HG02798 (cell line): ENCODE measurements at regions not wholly inside any gene's neighbourhood (a gene's known extent, or its start where the extent isn't known, plus 50 kb on each side); places are given as distances from the start of the nearest gene placed in this dataset.

Experiments
- ATAC-seq: cut with Tn5 transposase; IDR thresholded peaks from one replicate; pipeline ENCODE4 v1.9.1; 2021; ENCODE audit warnings: mild to moderate bottlenecking; ENCODE audit not compliant: unreplicated experiment, poor library complexity

DNA sequence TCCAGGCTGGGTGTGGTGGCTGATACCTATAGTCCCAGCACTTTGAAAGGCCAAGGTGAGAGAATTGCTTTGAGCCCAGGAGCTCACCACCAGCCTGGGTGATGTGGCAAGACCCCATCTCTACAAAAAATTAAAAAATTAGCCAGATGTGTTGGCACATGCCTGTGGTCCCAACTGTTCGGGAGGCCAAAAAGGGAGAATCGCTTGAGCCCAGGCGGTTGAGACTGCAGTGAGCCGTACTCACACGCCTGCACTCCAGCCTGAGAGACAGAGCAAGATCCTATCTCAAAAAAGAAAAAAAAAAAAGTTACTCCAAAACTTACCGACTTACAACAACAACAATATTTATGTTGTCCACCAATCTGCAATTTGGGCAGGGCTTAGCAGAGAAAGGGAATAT, 178.0 kb upstream of the FN1 start:
- ATAC-seq = no peak

DNA sequence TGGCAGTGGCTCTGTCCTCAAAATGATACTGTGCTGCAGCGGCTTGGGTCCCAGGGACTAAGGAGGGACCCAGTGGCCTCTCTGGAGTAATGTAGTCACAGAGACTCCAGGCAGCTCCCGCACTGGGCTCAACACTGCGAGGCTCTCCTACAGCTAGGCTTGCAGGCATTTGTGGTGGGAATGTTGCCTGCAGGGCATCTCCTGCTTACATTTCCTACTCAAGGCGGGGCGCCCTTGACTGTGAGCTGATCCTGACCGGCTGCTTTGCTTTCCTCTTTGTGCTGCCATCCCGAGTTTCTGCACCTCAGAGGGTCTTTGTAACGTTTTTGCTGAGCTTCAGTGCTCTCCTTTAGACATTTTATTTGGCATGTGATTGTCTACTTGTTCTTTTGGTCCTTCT, 177.4 kb upstream of the FN1 start:
- no peak for ATAC-seq

DNA sequence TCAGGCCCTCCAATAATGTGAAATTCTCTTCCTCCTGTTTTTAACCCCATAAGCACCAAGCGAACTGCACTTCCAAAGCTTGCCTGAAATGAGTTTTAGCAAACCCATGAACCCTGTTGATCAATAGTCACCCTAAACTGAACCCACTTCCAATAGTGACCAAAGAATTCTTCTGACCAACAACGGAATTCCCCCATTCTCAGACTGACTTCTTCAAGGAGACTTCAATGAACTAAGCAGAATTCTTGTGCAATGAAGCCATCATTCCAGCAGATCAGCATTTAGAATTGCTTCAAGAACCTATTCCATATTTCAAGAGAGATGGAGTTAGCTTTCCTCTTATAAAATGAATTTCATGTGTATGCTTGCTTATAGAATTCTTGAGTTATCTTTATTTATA, 176.9 kb upstream of the FN1 start:
- ATAC-seq = peak; percentile 58

DNA sequence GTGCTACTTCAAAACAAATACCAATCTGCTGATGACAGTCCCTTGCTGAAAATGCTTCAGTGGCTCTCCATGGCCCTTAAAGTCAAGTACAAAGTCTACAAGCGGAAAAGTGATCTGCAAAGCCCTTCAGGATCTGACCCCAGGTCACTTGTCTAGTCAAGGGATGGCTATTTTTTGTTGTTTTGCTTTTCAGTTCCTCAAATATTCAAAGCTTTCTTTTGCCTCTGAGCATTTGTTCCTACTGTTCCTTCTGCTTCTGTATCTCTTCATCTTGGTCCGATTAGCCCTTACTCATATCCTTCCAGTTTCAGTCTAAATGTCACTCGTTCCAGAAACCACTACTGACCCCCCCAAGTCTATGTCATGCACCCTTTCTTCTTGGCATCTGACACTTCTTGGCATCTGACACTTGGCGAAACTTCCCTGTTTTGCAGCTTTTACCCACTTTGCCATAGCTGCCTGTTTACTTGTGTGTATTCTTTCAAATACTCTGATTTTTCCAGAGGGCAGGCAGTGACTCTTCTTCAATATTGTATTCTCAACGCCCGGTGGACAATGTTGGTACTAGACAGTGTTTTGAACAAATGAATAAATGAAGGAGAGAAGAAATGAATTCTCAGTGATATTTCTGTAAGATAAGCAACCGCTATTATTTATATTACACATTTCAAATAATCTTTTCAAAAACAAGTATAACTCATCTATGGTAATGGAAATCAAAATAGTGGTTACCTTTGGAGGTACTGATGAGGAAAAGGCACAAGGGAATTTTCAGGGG, 175.9 kb upstream of the FN1 start:
- ATAC-seq = no peak

DNA sequence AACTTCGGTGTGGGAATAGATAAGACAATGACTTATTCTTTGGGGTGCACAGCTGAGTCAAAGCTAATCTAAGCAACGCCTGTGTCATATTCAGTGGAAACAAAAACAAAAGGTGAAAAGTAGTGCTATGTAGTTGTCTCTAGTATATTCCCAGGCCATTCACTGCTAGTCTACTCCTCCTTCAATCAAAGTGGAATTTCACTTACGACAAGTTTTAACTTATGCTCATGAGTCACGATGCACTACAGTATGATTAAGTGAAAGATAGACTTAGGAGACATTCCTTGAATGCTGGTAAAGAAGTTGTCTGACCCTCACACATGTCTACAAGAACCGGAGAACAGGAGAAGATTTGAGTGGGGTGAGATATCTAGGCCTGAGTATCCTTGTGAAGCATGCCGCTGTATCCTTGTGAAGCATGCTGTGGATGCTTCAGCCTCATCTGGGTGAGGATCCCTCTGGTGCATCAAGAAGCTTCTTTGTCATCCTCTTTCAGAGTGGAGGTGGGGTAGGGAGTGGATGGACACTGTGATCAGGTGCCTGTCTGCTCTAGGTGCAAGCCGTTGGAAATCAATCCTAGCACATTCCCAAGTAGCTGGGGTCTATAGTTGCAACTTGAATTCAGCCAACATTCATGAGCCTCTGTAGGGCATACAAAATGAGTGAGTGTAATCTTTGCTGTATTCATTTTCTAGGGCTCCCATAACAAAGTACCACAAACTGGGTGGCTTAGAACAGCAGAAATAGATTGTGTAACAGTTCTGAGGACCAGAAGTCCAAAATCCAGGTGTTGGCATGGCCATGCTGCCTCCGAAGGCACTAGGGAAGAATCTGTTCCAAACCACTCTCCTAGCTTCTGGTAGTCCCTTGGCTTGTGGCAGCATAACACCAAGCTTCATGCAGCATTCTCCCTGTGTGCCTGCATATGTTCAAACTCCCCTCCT, 173.5 kb upstream of the FN1 start:
- no peak for ATAC-seq

DNA sequence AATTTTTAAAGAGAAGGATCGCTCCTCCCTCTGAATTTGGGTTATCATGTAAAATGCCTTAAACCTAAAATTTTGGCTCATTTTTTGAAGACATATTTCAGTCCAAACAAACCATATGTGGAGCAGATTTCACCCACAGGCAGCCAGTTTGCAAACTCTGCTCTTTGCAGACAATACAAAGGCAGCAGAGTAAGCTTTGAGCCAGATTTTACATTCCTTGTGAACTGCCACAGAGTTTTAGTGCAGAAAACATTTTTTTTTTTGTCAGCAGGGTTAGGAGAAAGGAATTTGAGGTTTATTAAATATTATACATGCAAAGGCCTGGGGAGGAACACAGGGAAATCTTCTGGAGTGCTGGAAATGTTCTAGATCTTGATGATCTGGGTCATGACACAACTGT, 171.9 kb upstream of the FN1 start:
- no peak for ATAC-seq

DNA sequence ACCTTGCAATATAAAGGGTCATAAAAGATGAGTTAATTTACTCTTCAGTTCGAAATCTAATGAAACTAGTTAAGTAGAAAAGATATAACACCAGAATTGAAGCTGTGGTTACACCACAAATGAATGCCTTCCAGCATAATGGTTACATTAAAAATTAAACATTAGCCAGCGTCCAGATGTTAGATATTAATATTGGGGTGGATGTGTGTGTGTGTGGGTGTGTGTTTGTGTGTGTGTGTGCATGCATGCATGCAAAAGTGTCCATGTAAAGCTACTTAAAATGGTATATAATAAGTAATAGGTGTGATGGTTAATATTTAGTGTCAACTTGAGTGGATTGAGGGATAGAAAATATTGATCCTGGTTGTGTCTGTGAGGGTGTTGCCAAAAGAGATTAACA, 170.4 kb upstream of the FN1 start:
- ATAC-seq = no peak

DNA sequence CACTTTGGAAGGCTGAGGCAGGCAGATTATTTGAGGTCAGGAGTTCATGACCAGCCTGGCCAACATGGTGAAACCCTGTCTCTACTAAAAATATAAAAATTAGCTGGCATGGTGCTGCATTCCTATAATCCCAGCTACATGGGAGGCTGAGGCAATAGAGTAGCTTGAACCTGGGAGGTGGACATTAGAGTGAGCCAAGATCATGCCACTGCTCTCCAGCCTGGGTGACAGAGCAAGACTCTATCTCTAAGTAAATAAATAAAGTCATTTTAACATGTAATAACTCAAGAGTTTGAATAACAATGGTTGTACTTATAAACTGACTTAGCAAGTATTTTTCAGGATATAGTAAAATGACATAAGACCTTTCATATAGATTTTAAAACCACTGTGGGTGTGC, 169.3 kb upstream of the FN1 start:
- ATAC-seq = no peak

DNA sequence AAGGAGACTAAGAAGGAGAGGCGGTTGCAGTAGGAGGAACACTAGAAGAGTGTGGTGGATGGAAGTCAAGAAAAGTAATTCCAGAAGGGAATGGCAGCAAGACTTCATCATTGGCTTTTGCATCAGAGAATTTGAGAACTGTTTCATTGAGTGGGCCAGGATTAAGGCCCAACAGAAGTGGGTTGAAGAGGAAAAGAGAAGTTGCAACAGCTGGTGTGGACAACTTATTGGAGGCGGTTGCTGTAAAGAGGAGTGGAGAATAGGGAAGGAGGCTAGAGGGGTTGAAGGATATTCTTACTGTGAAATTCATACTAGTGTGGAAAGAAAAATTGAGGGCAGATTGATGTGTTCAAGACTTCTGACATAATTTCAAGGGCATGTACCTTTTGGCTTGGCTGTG, 168.7 kb upstream of the FN1 start:
- ATAC-seq = no peak

DNA sequence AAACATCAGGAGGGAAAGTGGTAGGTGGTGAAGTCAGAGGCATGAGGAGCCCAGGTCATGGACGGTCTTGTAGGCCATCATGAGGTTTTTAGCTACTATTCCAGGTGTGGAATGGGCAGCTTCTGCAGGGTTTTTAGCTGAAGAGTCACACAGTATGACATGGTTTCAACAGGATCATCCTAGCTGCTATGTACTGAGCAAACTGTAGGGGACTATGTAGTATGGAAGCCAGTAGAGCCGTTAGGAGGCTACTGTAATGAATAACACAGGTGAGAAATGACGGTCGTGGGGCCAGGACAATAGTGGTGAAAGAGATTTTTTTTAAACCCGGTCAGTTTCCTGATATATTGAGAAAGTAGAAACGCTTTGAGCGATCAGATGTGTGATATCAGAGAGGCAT, 167.6 kb upstream of the FN1 start:
- no peak for ATAC-seq

DNA sequence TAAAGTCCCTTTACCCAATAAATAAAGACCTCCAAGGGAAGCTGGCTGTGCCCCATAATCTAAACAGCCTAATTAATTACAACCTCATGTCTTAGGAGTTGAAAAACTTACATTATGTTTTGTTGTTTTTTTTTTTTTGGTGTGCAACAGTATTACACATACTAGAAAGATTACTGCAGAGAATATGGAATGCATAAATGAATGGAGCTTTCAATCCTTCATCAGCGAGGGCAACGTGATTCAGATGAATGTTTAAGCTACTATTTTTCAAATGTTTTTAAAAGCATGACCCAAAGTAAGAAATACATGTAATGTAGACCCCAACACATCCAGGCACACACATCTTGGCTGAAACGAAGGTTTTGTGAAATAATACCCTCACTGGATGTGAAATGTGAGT, 167.1 kb upstream of the FN1 start:
- ATAC-seq = no peak

DNA sequence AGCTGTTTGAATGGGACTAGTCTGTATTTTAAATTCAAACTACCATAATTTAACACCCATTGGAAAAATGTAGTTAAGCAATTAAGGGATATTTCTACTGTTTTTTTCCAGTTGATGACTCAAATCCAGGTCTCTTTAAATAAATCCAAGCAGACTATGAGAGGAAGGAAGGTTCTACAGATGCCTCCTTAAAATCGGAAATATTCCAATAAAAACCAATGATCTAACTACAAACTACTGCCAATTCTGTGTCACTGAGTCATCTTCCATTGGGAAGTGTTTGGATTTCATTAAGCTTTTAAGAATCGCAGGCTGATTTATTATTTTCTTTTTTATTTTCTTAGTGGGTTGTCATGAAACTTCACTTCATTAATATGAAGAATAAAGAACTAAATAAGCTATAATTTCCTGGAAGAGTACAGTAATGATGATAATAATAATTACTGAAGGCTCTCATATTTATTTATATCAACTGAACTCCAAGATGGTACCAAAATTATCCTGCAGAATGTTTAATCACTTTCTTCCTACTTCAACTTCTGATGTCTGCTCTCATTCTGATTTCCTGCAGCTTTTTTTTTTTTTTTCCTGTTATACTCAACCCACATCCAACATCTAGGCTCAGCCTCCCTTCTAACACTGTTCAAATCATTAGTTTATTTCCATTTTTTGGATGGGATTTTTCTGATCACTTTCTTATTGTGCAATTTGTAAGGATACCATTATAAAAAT, 166.3 kb upstream of the FN1 start:
- ATAC-seq = no peak

DNA sequence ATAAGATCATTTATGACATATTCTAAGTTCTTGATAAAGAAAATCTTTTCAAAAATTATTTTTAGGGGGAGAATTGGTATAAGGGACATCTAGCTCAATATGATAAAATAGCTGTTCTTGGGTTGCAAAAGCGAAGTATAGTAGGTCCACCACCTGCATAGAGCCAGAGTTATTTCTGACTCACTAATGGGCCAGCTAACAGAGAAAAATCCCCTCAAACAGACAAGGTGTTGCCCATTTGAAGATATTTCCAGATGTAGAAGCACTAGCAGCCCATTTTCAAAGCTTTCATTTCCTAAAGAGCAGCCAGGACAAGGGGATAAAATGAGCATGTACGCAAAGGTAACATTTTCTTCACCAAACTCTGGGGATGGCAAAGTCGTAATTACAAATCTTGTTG, 165.7 kb upstream of the FN1 start:
- ATAC-seq = no peak

DNA sequence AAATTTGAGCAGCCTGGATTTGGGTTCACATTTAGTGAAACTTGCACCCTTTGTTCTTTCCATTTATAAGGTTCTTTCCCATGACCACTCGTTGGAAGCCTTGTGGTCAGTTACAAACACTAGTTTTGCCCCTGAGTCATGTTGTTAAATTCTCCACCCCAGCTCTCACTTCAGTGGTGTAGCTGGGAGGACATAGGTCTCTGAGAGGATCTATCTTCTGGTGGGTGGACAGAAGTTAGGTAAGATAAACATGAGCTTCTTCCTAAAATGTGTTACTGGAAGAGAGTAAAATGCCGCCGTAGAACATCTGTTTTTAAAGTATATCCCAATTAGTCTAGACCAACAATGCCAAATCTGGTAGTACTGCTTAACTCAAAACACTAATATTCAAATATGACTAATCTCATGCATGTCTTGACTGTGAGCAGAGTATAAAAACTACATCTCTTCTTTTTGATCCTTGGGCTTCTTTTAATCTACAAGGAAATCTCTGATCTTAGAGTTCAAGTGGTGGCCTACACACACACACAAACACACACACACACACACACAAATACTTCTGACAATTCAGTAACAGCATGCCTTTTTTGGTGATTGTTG, 162.6 kb upstream of the FN1 start:
- no peak for ATAC-seq

DNA sequence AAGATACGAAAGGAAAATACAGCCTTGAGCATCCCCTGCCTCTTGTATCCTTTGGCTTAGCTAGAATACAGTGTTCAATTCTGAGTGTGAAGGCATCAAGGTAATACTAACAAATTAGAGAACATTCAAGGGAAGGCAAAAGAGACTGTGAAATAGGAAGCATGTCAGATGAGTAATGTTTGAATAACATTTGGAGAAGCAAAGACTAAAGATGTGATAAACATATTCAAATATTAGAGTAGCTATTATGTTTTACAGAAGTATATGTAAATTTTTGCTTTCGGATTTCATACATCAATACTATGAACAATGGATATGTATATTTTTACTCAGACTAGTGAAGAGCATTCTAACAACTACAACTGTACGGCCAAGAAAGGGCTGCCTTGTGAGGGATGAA, 161.7 kb upstream of the FN1 start:
- ATAC-seq = no peak

DNA sequence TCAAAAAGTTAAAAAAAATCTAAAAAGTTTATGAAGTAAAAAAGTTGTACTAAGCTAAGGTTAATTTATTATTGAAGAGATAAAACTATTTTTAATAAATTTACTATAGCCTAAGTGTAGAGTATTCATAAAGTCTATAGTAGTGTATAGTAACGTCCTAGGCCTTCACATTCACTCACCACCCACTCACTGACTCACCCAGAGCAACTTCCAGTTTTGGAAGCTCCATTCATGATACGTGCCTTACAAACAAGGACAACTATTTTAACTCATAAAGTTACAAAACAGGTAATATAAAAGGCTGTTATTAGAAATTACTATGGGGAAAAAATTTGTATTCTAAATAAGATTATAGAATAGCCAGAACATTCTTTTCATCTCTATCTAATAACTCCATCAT, 158.9 kb upstream of the FN1 start:
- ATAC-seq = no peak

DNA sequence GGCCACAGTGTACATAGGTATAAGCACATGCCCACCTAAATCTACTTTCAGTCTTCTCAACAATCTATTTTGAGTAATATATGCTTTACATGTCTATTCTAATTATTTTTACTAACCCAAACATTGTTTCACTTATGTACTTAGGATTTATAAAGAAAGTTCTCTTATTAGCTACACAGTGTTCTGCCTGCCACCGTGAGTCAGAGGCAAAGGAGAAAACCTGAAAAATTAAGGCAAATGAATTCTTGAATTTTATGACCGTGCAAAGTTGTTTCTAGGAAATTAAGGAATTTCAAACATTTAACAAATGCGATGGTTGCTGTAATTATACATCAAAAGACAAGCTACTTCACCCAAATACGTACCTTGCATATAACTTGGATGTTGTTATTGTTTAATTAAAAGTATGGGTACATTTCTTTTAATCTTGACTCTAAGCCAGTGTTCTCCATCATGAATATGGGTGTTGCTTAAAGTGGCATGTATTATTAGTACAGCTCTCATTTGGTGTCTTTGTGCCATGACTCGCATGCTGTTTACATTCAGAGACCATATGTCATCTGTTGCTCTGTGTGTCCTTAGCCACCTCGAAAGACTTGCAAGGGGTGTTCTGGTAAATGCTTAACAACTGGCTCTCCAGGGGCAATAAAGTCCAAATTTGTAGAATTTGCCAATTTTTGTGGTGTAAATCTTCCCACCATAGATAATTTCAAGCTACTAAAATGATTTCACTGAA, 154.3 kb upstream of the FN1 start:
- ATAC-seq = no peak

DNA sequence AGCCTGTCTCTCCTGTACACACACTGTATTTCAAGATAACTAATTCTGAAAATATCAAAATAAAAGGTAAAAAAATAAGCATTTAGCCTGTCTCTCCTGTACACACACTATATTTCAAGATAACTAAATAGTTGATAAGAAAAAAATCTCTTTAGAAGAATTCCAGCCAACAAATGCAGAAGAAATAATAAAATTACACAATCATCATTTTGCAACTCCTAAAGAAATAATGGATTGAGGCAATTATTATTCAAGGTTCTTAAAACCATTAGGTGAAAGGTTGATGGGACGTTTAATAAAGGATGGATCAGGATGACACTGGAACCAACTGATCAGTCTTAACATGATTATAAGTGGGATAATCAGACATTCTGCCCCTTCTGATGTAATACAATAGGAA, 148.0 kb upstream of the FN1 start:
- no peak for ATAC-seq

DNA sequence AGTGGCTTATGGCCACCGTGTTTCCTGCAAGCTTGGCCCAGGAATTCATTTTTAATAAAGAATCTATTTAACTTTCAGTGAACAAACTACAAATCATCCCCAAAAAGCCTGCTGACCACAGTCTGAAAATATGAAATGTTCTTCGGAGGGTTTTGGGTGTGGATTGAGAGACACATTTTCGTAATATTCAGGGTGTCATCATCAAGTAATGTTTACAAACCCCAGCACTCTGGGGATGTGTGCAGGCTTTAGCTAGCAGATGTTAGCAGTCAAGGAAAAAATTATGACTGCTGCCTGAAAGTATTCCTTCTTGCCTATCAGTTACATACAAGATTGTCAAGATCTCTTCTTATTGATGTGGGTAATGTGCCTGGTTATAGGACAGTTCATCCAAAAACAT, 143.9 kb upstream of the FN1 start:
- ATAC-seq = no peak

DNA sequence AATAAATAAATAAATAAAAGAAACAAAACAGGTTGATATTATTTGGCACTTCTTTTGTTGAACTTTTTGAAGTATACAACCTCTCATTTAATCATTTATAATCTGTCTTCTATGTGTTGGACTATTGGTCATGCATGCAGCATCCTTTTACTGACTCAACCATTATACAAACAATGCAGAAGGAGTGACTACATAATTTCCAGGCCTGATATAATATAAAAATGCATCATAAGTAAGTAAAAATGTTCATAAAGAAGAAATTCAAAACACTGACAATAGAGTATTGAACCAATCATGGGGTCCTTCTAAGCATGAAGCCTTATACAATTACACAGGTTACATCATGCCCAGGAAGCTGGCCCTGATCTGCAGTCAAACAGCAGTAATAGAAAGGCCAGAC, 141.5 kb upstream of the FN1 start:
- ATAC-seq = no peak
